Body of pancreas (tissue), 4 donors: ENCODE measurements at regions not wholly inside any gene's neighbourhood (a gene's known extent, or its start where the extent isn't known, plus 50 kb on each side); places are given as distances from the start of the nearest gene placed in this dataset.

ENCODE experiments used
- CTCF ChIP-seq, 7 experiments: fragments of 450-650 bp in 4 of 7; fragments of 200-600 bp in 3 of 7; sonication (generic) in 3 of 7; IDR thresholded peaks; one replicate each; pipeline ENCODE4 v1.5.1; 2016 to 2019; ENCODE audit warnings: antibody characterized with exemption in 7 of 7
- POLR2A ChIP-seq, 3 donors: fragments of 450-650 bp; IDR thresholded peaks; one replicate each; pipeline ENCODE4 v1.6.1; 2016; ENCODE audit warnings: antibody characterized with exemption in 3 of 3, mild to moderate bottlenecking in 2 of 3

DNA sequence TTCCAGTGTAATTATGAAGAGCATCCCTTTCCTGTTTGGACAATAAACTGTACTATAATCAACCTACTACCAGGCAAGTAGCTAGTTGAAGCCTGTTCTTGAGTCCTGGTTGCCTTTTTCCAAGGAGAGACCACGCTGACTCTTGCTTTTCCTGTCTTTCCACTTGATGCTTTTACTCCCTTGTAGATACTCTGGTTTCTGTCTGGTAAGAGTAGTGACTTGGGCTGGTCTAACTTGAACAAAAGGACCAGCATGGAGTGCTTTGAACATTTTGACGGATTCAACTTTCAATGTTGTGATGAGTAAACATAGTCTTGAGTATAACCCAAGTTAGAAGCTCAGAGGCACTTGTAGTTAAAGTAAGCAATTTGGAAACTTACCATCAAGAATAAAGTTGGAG, 464.3 kb downstream of the GADD45G start:
- TF ChIP-seq CTCF (IDR thresholded peaks at IDR 0.05) (no peak), POLR2A (IDR thresholded peaks at IDR 0.05) (no peak)
